ENCODE measurements at regions not wholly inside any gene's neighbourhood (a gene's known extent, or its start where the extent isn't known, plus 50 kb on each side); places are given as distances from the start of the nearest gene placed in this dataset.

- no peak overlapping the region for H3K4me3 ChIP-seq (ENCODE audit: low read depth, low read length)
- DNase-seq (ENCODE audit: low read depth) = no peak
- TF ChIP-seq, protein P1, sequence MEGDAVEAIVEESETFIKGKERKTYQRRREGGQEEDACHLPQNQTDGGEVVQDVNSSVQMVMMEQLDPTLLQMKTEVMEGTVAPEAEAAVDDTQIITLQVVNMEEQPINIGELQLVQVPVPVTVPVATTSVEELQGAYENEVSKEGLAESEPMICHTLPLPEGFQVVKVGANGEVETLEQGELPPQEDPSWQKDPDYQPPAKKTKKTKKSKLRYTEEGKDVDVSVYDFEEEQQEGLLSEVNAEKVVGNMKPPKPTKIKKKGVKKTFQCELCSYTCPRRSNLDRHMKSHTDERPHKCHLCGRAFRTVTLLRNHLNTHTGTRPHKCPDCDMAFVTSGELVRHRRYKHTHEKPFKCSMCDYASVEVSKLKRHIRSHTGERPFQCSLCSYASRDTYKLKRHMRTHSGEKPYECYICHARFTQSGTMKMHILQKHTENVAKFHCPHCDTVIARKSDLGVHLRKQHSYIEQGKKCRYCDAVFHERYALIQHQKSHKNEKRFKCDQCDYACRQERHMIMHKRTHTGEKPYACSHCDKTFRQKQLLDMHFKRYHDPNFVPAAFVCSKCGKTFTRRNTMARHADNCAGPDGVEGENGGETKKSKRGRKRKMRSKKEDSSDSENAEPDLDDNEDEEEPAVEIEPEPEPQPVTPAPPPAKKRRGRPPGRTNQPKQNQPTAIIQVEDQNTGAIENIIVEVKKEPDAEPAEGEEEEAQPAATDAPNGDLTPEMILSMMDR (conservative IDR thresholded peaks at IDR 0.05; ENCODE audit: low read depth, low read length) = no peak
Observed at GRCh38 chr11:69423181-69423580, 58.3 kb upstream of the LINC01488 start.

GRCh38 chr11:69423611-69424385 lies 57.7 kb upstream of the LINC01488 start:
- DNase-seq (ENCODE audit: low read depth) = no peak
- TF ChIP-seq, protein P1 (conservative IDR thresholded peaks at IDR 0.05; ENCODE audit: low read depth, low read length) = no peak
- H3K4me3 ChIP-seq (ENCODE audit: low read depth, low read length) = no peak overlapping the region

GRCh38 chr11:69424748-69425147 lies 56.7 kb upstream of the LINC01488 start:
- no peak overlapping the region for H3K4me3 ChIP-seq (ENCODE audit: low read depth, low read length)
- TF ChIP-seq, protein P1 (conservative IDR thresholded peaks at IDR 0.05; ENCODE audit: low read depth, low read length) = no peak
- no peak for DNase-seq (ENCODE audit: low read depth)

- DNase-seq (ENCODE audit: low read depth) = no peak
- TF ChIP-seq, protein P1 (conservative IDR thresholded peaks at IDR 0.05; ENCODE audit: low read depth, low read length) = no peak
- no peak overlapping the region for H3K4me3 ChIP-seq (ENCODE audit: low read depth, low read length)
Observed at GRCh38 chr11:69425444-69425843, 56.0 kb upstream of the LINC01488 start.

DNA sequence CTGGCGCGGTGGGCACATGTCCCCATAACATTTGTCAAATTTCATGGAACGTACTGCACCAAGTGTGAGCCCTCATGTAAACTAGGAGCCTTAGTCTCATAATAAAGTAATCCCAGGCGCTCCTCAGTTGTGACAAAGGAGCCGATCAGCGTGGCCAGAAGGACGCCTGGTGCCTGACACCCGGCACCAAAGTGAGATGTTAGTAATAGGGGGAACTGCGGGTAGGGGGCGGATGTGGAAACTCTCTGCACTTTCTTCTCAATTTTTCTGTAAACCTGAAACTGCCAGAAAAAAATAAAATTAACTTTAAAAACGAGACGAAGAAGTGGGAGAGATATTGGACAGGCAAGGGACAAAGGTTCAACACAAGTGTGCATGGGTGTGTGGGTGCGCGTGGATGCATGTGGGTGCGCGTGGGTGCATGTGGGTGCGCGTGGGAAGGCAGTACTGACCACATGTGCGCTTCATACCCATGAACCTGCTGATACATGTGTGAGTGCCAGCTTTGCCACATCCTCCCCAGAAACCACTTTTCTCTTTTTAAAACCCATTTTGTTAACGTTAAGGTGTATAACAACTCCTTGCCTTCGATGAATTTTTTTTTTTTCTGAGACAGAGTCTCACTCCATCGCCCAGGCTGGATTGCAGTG lies 55.4 kb upstream of the LINC01488 start:
- TF ChIP-seq, protein P1 (conservative IDR thresholded peaks at IDR 0.05; ENCODE audit: low read depth, low read length) = no peak
- no peak overlapping the region for H3K4me3 ChIP-seq (ENCODE audit: low read depth, low read length)
- DNase-seq (ENCODE audit: low read depth) = no peak

- no peak overlapping the region for H3K4me3 ChIP-seq (ENCODE audit: low read depth, low read length)
- TF ChIP-seq, protein P1 (conservative IDR thresholded peaks at IDR 0.05; ENCODE audit: low read depth, low read length) = no peak
- DNase-seq (ENCODE audit: low read depth) = no peak
Observed at GRCh38 chr11:69427337-69427736, 54.1 kb upstream of the LINC01488 start.

Data from epithelial cell of proximal tubule (primary cell).